ENCODE measurements at regions not wholly inside any gene's neighbourhood (a gene's known extent, or its start where the extent isn't known, plus 50 kb on each side); places are given as distances from the start of the nearest gene placed in this dataset.

GRCh38 chr9:90511711-90512110 is 130.9 kb downstream of the DIRAS2 start:
- ChIA-PET POLR2A (no interaction called here), RAD21 (ENCODE audit: low non-redundant PET in 1 of 2, low total read pairs in 2 of 2, uncharacterized antibody in 2 of 2, unreplicated experiment in 2 of 2) (no interaction called here), CTCF (no interaction called here)
- Histone ChIP-seq H3K4me1 (ENCODE audit: control insufficient read depth in 1 of 2, insufficient read depth in 2 of 2, low read length in 2 of 2) (no peaks in the 10 kb centered on the region; a peak in 1 of 4 replicates), H3K4me3 (replicated peaks in 1 of 2; ENCODE audit: low read depth in 1 of 2, low read length in 2 of 2) (no peak overlapping the region), H4K20me1 (ENCODE audit: insufficient read depth) (no peaks in the 10 kb centered on the region), H3K27me3 (ENCODE audit: insufficient read depth, low read length) (no peaks in the 10 kb centered on the region; the same call in 1 of the 2 replicates), H3K4me2 (ENCODE audit: low read length) (no peak overlapping the region), H2AFZ (ENCODE audit: low read depth, low read length, poor library complexity, severe bottlenecking) (no peak overlapping the region), H3K36me3 (ENCODE audit: control insufficient read depth in 1 of 2, insufficient read depth in 2 of 2, low read length in 2 of 2) (no peaks in the 10 kb centered on the region), H3K79me2 (ENCODE audit: insufficient read depth, low read length) (no peaks in the 10 kb centered on the region), H3K9me2 (ENCODE audit: insufficient read depth) (no peaks in the 10 kb centered on the region), H3K9ac (ENCODE audit: low read length) (no peak overlapping the region), H3K27ac (ENCODE audit: low read depth, low read length) (no peak overlapping the region), H3K9me3 (ENCODE audit: control insufficient read depth in 1 of 2, insufficient read depth in 1 of 2, low read depth in 1 of 2, low read length in 2 of 2) (no peaks in the 10 kb centered on the region)
- ATAC-seq, result no peak
- no TSS peak for BruUV-seq (replicated peaks)
- no peak for DNase-seq (ENCODE audit: low read depth, low spot score)
- intact Hi-C loops (cut with micrococcal nuclease), result no loop called here
- no peak for TF ChIP-seq CBX3 (IDR thresholded peaks at IDR 0.05; ENCODE audit: low read depth)
- no peak for TF ChIP-seq YY1 (IDR thresholded peaks at IDR 0.05; ENCODE audit: extremely low read depth, insufficient replicate concordance, low read depth, low read length)
- TF ChIP-seq FOSL1 (IDR thresholded peaks at IDR 0.05; ENCODE audit: low read depth), result no peak
- no peak for TF ChIP-seq MAX (IDR thresholded peaks at IDR 0.05)
- no peak for TF ChIP-seq SRF (IDR thresholded peaks at IDR 0.05; ENCODE audit: low read depth)
- TF ChIP-seq CTCF (IDR thresholded peaks at IDR 0.05 in 2 of 3, conservative IDR thresholded peaks at IDR 0.05 in 1 of 3; ENCODE audit: borderline replicate concordance in 1 of 3, insufficient read depth in 1 of 3, low read depth in 2 of 3, low read length in 2 of 3), result no peak
- TF ChIP-seq TCF7L2 (IDR thresholded peaks at IDR 0.05; ENCODE audit: borderline replicate concordance, extremely low read depth, insufficient read depth, insufficient read length), result no peak
- TF ChIP-seq EGR1 (IDR thresholded peaks at IDR 0.05; ENCODE audit: low read depth), result no peak
- TF ChIP-seq CEBPB (IDR thresholded peaks at IDR 0.05; ENCODE audit: low read depth), result no peak
- TF ChIP-seq POLR2A (IDR thresholded peaks at IDR 0.05; ENCODE audit: borderline replicate concordance, extremely low read depth, insufficient read depth, insufficient read length), result no peak
- no peak for TF ChIP-seq SP1 (IDR thresholded peaks at IDR 0.05; ENCODE audit: low read depth)
- TF ChIP-seq ELF1 (IDR thresholded peaks at IDR 0.05; ENCODE audit: borderline replicate concordance, low read depth), result no peak
- no peak for TF ChIP-seq ZNF274 (IDR thresholded peaks at IDR 0.05; ENCODE audit: low read depth, low read length)
